ENCODE measurements at regions not wholly inside any gene's neighbourhood (a gene's known extent, or its start where the extent isn't known, plus 50 kb on each side); places are given as distances from the start of the nearest gene placed in this dataset.

DNA sequence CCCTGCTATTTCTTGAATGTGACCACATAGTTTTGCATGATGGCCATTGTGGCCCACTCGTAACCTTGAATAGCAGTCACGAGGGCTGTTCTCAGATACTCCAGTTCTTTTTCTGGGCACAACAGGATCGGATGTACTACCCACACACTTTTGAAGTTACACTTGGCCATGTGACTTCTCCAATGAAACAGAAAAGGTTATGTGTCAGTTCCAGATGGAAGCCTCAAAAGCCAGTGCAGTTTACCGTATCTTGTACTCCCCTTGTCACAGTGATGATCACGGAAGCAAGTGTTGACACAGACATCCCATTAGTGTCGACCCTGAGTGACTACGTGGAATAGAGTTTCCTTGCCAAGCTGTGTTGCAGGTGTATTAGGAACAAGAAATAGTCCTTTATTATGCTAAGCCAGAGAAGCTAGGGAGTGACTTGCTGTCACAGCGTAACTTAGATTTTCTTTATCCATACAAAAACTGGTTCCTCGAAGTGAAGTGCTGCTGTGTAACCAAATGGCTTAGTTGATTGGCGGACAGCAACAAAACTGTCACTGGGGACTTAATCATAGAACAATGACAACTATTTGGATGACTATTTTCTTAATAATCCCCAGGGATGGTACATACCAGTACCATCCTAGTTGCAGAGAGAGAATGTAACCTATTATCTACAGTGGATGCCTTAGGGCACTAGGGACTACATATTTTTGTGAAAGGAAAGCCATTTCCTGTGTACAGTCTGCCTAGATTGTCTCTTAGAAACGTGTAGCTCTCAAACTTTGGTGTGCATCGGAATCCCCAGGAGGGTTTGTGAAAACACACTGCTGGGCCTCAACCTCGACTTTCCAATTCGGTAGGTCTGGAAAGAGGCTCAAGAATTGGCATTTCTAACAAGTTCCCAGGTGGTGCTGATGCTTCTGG is 90.1 kb upstream of the DMRT1 start:
- TF ChIP-seq, protein P1, sequence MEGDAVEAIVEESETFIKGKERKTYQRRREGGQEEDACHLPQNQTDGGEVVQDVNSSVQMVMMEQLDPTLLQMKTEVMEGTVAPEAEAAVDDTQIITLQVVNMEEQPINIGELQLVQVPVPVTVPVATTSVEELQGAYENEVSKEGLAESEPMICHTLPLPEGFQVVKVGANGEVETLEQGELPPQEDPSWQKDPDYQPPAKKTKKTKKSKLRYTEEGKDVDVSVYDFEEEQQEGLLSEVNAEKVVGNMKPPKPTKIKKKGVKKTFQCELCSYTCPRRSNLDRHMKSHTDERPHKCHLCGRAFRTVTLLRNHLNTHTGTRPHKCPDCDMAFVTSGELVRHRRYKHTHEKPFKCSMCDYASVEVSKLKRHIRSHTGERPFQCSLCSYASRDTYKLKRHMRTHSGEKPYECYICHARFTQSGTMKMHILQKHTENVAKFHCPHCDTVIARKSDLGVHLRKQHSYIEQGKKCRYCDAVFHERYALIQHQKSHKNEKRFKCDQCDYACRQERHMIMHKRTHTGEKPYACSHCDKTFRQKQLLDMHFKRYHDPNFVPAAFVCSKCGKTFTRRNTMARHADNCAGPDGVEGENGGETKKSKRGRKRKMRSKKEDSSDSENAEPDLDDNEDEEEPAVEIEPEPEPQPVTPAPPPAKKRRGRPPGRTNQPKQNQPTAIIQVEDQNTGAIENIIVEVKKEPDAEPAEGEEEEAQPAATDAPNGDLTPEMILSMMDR (conservative IDR thresholded peaks at IDR 0.05; ENCODE audit: low read depth, low read length), result no peak
- no peak for TF ChIP-seq EZH2phosphoT487 (IDR thresholded peaks at IDR 0.05; ENCODE audit: borderline replicate concordance, low read length)
